ENCODE measurements at regions not wholly inside any gene's neighbourhood (a gene's known extent, or its start where the extent isn't known, plus 50 kb on each side); places are given as distances from the start of the nearest gene placed in this dataset.

DNA sequence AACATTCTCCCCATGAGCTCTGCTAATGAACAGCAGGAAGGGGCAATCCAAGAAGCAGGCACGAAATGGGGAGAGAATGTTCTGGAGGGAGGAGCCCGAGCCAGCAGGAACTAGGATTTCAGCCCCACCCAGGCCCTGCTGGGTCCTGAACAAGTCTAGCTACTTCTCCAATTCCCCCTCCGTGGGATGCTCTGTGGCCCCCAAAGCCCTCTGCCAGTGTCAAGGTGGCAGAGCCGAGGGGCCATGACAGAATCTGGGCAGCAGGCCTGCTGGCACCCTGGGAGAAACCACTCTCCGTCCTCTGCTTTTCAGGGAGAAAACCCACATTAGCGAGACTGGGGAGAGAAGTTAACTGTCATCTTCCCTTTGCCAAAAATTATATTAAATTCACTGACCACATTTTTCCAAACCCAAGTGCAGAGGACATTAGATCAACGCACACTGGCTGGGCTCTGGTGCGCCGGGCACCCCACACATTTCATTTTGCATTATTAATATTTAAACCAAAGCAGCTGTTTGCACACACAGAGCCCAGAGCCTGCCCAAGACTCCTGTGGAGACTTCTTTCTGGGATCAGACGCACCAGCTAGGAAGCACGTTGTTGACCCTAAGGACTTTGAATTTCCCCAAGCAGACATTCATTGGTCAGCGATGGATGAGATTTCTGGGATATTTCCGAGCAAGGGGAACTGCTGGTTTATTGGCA is 80.2 kb upstream of the PKDCC start:
- DNase-seq: no peak

DNA sequence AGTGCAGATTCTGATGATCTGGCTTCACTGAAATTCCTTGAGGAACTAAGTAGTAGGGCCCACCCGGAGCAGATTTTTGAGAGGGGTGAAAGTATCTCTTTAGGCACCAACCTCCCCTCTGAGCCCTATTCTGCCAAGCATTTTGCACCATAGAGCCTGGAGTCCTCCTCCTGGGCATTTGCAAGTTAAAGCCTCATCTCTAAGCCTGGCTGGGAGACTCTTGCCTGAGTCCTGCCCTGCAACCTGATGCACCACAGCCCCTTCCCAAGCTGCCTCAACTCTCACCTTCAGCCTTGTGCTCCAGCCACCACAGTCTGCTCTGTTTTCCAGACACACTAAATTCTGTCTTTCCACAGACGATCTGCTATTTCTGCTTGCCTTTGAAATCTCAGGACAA is 79.6 kb upstream of the PKDCC start:
- DNase-seq: no peak

DNA sequence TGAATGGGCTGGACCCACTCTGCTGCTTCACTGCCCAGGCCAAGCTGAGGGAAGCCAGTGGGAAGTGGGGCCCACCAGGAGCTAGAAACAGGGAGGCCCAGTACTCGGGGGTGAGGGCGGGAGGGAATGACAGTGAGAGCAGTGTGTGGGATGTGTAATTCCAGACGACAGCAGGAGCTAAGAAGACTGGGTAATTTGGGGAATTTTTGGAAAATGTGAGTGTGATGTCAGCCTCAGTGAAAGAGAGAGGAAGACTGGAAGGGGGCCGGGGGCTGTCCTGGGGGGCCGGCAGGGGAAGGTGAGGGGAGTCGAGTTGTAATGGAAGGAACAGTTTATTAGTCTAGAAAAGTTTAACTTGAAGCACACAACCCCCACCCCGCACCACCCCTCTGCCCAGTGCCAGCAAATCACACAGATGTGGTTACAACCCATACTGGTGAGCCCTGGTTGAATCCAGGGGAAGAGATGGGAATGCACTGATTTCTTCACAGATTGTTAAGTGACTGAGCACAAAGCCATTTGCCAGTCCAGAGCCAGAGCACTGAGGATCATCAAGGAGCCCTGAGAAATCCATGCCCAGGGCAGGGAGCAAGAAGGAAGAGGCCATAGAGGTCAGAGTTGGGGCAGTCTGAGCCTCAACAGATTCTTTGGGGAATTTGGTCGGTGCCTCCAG is 76.7 kb upstream of the PKDCC start:
- no peak for DNase-seq

DNA sequence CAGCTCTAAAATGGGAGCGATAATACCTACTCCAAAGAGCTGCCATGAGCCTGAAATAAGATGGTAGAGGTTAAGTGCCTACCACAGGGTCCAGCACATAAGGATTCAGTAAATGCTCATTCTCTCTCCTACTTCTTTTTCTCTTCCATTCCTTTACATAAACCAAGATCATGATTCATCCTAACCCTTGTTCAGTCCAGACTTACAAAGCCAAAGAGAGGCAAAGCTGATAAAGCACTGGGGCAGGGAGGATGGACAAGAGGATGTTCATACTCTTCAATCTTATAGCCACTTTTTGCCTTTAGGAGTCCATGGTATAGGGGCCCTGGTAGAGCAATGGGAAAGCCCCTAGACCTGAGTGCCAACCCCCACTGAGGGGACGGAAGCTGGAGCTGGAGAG is 75.6 kb upstream of the PKDCC start:
- no peak for DNase-seq

DNA sequence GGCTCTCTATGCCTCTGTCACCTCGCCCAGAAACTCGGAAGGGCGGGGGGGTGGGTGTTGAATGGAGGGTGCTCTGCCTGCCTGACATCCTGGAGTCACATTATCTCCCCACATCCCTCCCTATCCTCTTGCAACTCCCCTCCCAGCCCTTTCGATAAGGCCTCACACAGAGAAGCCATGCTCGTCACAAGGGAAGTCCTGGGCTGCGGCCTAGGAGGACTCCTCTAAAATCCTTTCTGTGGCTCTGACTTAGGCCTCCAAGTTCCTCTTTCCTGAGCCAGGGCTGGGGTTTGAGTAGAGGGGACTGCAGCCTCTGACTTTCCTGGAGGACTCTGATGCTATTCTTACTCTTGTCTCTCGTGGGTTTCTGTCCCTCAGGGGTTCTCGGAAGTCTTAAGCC is 75.0 kb upstream of the PKDCC start:
- DNase-seq: no peak

DNA sequence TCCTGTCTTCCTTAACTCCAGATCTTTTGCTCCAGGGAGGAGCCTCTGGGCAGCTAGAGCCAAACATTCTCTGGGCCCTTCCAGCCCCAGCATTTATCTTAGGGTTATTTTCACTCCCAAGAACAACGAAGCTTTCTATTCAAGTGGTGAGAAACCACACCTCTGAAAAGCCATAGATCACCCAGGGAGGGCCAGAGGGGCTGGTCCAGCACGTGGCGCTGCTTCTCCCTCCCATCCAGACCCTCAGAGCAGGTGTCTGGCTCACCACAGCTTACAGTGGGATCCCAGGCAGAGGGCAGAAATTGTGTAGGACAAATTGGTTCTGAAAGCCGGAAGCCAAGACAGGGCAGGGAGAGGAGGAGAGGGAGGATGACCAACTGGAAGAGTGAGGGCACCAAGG is 74.0 kb upstream of the PKDCC start:
- DNase-seq: no peak

DNA sequence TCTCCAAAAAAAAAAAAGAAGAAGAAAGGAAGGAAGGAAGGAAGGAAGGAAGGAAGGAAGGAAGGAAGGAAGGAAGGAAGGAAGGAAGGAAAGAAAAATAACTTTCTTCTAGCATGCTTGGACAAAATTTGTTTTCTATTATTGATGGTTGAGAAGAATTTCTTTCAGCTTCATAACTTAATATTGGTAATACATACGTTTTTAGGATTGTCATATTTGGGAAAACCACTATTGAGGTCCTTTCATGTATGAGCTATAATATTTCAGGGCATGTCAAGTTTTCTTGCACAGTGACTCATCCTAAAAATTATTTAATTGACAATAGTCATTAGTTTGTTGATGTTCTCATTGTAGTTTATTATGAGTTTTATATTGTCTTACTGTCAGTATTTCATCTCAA is 66.4 kb upstream of the PKDCC start:
- no peak for DNase-seq

DNA sequence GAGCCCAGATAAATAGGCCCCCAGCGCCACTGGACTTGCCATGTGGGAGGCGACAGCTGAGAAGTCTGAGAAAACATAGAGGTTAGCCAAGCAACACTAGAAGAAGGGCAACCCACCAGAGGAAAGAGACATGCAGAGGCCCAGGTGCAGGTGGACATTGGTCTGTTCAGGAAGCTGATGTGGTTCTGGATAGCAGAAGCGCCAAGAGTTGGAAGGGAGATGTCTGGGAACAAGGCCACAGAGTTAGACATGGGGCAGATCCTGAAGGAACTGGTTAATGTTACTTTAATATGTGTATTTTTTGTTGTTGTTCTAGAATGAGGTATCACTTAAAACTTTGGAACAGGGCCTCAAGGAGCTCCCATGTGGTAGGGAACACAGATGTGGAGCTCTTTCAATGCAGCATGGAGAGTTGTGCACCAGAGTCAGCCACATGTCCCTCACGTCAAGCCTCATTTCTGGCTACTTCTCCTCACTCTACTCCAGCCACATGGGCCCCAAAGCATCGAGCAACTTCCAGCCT is 62.2 kb upstream of the PKDCC start:
- DNase-seq: no peak

DNA sequence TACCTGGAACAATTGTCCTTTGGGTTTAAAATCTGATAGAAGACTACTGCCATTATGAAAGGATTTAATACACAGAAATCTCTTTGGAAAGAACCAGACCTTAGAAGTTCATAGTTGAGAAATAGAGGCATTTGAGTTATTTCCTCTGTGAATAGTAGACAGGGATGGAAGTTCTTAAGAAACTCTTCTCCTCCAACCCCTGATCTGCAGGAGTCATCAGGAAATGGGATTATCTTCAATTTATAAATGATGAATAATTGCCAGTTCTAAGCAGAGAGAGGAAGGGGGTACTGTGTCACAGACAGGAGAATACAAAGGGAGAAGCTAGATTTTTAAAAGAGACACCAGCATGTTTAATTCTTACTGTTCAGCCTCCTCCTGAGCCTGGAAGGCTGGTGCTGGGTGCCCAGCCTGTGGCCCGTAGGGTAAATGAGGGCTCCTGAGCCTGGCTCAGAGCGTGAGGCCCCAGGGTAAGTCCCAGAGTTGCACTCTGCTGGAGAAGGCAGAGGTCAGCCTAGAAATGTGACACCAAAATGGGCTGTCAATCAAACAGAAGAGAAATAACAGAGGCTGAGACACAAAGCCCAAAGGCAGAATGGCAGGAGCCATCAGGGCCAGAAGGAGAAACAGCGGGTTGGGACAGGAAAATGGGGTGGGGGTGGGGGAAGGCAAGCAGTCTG is 58.2 kb upstream of the PKDCC start:
- DNase-seq: no peak

DNA sequence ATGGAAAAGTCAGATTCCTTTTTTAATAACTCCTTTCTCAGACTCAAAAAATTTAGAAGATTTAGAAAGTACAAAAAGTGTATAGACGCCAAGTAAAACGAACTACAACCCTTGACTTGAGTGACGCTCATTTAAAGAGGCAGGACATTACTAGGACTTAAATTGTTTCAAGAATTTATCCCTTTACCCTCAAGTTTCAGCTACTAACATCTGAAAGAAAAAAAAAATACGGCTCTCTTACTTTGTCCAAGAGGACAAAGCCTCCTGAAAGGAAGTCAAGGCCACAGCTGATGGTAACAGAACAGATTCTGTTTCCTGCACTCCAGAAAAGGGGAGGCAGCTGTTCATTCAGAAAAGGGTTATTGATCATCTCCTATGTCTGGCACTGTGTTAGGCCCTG is 57.6 kb upstream of the PKDCC start:
- no peak for DNase-seq

DNA sequence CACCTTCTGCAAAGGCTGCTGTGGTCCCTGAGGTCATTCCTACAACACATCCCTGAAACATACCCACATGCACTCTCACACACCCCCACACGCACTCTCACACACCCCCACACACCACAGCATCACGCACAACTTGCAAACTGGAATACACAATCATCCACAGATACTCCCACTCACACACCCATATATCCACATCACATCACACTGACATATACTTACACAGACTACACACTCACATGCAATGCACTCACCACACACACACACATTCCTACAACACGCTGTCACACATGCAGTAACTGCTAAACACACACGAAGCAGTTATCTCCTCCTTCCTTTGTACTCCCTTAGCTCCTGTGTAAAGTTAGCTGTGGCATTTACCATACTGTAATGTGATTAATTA is 57.1 kb upstream of the PKDCC start:
- DNase-seq: no peak

DNA sequence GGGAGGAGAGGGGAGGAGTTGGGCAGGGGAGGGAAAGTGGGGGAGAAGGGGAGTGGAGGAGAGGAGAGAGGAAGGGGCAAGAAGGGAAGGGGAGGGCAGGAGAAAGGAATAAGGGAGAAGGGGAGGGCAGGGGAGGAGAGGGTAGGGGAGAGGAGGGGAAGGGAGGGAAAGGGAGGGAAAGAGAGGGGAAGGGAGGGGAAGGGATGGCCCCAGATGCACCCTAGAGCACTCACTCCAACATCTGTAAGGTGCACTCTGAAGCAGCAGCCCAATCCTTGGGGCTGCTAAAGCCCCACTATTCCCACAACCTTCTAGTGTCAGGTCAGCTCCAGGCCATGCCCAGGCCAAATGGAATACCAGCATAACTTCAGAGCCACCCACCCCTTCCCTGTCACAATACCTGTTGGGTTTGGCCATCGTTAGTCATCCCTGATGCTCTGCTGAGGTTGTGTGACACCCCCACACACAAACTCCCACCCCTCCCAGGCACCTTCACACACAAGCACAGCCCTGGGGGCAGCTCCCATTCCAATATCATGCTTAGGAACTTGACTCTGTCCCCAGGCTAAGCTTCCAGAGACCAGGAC is 55.7 kb upstream of the PKDCC start:
- no peak for DNase-seq

DNA sequence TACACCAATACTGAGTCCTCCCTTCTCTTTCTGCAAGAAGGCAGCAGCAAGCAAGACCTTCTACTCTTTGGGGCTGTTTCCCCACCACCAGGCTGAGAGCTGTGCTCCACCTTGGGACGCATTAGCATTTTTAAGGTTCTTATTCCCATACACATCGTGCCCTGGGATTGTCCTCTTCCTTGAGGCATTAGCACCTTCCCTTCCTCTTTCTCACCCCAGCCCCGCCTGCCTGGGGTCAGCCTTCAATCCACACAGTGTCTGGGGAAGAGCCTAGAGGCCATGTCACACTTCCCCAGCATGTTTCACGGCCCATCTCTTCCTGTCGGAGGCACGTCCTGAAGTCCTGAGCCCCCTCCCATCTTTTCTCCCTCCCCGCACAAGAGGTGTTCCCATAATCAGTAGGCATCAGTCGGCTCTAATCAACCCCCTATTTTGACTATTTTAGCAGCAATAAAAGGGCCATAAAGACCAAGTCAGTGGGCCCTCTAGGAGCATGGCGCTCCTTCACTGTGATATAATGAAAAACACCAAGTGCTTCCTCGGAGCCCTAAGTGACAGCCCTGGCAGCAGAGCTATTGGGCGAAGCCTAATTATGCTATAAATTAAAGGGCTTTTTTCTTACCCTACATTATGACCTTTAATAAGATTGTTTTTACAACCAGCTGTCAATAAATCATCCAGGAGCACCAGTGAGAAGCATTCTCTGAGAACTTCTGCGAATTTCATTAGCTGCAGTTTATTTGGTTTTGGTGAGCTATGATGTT is 55.0 kb upstream of the PKDCC start:
- no peak for DNase-seq

DNA sequence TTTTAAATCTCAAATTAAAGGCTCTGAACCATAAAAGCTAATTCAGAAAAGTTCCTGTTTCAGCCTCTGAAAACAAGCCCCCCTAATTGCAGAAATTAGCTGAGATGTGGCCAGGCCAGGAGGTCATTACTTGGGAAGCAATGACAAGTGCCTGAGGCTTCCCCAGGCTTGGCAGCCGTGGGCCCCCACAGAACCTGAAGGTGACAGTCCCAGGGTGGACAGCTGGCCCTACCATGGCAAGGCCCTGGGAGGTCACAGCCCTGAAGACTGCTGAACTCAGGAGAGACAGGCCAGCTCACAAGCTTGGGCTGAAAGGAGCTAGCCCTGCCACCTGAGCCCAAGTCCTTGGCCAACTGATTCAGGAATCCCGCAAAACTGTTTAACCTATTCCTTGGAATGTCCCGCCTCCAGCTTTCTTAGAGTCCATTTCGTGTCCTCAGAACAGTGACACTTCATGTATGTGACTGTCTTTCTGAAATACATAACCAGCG is 54.3 kb upstream of the PKDCC start:
- DNase-seq: no peak

DNA sequence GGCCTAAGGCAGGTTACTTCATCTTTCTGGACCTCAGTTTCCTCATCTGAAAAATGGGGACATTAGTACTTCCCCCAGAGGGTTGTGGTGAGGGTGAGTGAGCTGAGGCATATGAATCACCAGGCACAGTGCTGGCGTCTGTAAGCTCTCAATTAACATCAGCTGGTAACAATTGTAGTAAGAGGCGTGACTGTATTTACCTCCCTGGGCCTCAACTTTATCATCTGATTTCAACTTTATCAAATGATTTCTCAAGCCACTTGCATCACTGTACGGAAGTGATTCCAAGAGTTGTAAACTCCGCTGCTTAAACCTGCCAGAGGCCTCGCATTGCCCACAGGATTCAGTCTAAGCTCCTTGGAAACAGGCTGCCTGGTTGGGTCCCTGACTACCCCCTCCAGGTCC is 53.6 kb upstream of the PKDCC start:
- DNase-seq: no peak

DNA sequence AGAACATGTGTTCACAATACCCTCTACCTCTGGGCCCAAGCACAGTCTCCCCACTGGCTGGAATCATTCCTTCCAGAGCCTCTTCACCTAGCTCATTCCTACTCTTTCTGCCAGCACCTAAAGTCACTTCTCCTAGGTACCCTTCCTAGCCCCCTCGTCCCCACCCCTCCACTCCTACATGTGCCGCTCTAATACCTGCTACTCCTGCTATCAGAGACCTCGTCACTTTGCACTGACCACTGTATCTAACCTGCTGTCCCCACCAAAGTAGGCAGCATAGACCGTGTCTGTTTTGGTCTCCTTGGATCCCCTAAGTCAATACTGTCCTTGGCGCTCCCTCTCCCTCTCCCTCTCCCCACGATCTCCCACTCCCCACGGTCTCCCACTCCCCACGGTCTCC is 53.2 kb upstream of the PKDCC start:
- DNase-seq: no peak

DNA sequence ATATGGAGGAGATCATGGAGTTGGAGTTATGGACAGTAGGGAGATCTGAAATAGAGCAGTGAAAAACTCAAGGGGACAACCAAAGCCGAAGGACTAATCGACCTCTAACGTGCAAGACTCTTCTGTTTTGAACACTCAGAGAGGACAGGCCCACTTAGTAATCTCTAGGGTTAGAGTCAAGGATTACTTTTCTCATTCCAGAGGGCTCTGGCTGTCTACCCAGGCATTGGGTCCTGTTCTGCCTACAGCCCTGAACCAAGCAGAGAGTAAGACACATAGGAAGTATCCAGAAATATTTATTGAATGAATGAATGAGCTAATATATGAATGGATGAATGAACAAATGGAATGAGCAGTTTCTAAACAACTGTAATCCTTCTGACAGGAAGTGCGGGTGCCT is 50.3 kb upstream of the PKDCC start:
- DNase-seq: no peak

Measured in NCI-H2107 (cell line).